ENCODE measurements at regions not wholly inside any gene's neighbourhood (a gene's known extent, or its start where the extent isn't known, plus 50 kb on each side); places are given as distances from the start of the nearest gene placed in this dataset.
A peak's percentile ranks its signal among the peaks of the same experiment; 100 is the strongest.

GRCh38 chr5:165244407-165244806 is 1739.0 kb downstream of the MAT2B start:
- no peak for DNase-seq

GRCh38 chr5:165258197-165258771 is 1752.9 kb downstream of the MAT2B start:
- DNase-seq: no peak

GRCh38 chr5:165260426-165260825 is 1755.0 kb downstream of the MAT2B start:
- no peak for DNase-seq

- no peak for DNase-seq
These were observed 1758.1 kb downstream of the MAT2B start for GRCh38 chr5:165263536-165263935.

GRCh38 chr5:165266939-165267338 is 1761.5 kb downstream of the MAT2B start:
- no peak for DNase-seq

GRCh38 chr5:165272436-165272835 is 1767.0 kb downstream of the MAT2B start:
- no peak for DNase-seq

GRCh38 chr5:165277661-165278060 is 1772.2 kb downstream of the MAT2B start:
- no peak for DNase-seq

- no peak for DNase-seq
These were observed 1777.1 kb downstream of the MAT2B start for GRCh38 chr5:165282491-165282890.

GRCh38 chr5:165286692-165287091 is 1781.3 kb downstream of the MAT2B start:
- DNase-seq: no peak

- DNase-seq: no peak
These were observed 1785.1 kb downstream of the MAT2B start for GRCh38 chr5:165290535-165290934.

- no peak for DNase-seq
These were observed 1791.1 kb downstream of the MAT2B start for GRCh38 chr5:165296401-165297130.

GRCh38 chr5:165304193-165304827 is 1798.9 kb downstream of the MAT2B start:
- DNase-seq: no peak

GRCh38 chr5:165305596-165305995 is 1800.2 kb downstream of the MAT2B start:
- DNase-seq: no peak

GRCh38 chr5:165309446-165309845 is 1804.0 kb downstream of the MAT2B start:
- DNase-seq: no peak

GRCh38 chr5:165310031-165310430 is 1804.6 kb downstream of the MAT2B start:
- no peak for DNase-seq

GRCh38 chr5:165321912-165322311 is 1816.5 kb downstream of the MAT2B start:
- DNase-seq: peak; percentile 58

- DNase-seq: no peak
These were observed 1819.8 kb downstream of the MAT2B start for GRCh38 chr5:165325221-165325620.

GRCh38 chr5:165327631-165328030 is 1822.2 kb downstream of the MAT2B start:
- DNase-seq: no peak

- no peak for DNase-seq
These were observed 1823.4 kb downstream of the MAT2B start for GRCh38 chr5:165328846-165329245.

GRCh38 chr5:165333623-165334022 is 1828.2 kb downstream of the MAT2B start:
- DNase-seq: no peak

- DNase-seq: peak; percentile 3
These were observed 1828.8 kb downstream of the MAT2B start for GRCh38 chr5:165334201-165334600.

- DNase-seq: no peak
These were observed 1844.3 kb downstream of the MAT2B start for GRCh38 chr5:165349735-165350134.

GRCh38 chr5:165351342-165351741 is 1845.9 kb downstream of the MAT2B start:
- no peak for DNase-seq

GRCh38 chr5:165360366-165360765 is 1854.9 kb downstream of the MAT2B start:
- DNase-seq: no peak
